Fibroblast of skin of left quadriceps (primary cell): ENCODE measurements at regions not wholly inside any gene's neighbourhood (a gene's known extent, or its start where the extent isn't known, plus 50 kb on each side); places are given as distances from the start of the nearest gene placed in this dataset.
A peak's percentile ranks its signal among the peaks of the same experiment; 100 is the strongest.
"Not testable (repeated sequence)": the region's sequence is repeated elsewhere in the genome, so short reads cannot be mapped to it uniquely, and the experiment has no call there.

ENCODE experiments used
- DNase-seq, 2 experiments: peaks; one replicate each; pipeline ENCODE4 v3.0.0-alpha.2; 2013; ENCODE audit warnings: low read depth in 2 of 2

GRCh38 chr5:152178350-152178699 lies 226.8 kb downstream of the NMUR2 start:
- DNase-seq = no peak

GRCh38 chr5:152177626-152178349 lies 227.3 kb downstream of the NMUR2 start:
- no peak for DNase-seq

DNA sequence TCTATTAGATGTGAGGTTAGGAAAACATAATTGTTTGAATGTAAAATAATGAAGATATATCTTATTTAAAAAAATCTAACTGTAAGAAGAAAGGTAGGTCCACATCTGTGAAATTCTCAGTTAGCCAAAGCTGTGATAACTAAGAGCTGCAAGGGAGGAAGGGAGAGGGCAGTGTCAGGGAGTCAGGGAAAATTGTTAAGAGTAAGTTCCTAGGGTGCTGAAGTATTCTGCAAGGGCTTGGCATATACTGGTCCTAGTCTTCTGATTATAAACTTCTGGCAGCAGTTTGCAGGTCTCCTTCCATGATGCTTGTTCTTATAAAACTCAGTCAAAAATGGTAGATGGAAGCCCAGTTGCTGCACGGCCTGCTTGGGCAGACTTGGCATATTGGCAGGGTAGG lies 233.2 kb downstream of the NMUR2 start:
- no peak for DNase-seq

DNA sequence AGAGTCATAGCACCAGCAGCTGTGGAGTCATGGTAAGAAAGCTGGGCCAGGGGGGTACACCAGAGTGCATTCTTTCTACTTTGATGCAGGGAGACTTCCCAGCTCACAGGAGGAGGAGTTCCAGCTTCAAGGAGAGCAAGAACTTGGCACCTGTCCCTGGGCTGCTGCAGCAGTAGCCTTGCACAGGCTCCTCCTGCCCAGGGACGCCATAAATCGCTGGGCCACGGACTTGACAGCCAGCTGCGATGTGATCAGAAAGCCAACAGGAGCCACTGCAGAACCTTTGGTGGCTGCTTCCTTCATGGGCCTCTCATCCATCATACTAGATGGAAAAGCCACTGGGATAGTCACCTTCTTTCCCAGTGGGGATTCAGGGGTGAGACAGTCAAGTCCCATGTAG lies 234.7 kb downstream of the NMUR2 start:
- DNase-seq = no peak

DNA sequence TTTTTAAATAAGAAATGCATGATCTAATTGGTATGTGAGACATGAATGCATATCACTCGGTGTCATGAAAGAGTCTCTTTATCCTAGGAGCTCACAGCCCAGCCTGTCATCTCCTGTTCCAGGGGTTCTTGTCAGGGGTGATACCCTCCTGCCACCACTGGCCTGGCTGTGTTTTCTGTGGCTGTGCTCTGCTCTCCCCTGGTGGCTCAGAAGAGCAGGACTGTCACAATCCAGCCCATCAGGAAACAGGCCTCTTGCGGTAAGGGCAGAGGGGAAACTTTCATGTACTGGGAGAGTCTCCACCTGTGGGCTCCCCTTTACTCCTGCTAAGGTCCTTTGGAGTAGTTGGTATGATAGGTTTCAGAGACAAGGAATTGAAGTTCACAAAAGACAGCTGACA lies 240.2 kb upstream of the GLRA1 start:
- no peak for DNase-seq

GRCh38 chr5:152159894-152160293 lies 235.2 kb upstream of the GLRA1 start:
- DNase-seq = not testable (repeated sequence)

- DNase-seq = not testable (repeated sequence)
Observed at GRCh38 chr5:152154452-152154851, 229.8 kb upstream of the GLRA1 start.

DNA sequence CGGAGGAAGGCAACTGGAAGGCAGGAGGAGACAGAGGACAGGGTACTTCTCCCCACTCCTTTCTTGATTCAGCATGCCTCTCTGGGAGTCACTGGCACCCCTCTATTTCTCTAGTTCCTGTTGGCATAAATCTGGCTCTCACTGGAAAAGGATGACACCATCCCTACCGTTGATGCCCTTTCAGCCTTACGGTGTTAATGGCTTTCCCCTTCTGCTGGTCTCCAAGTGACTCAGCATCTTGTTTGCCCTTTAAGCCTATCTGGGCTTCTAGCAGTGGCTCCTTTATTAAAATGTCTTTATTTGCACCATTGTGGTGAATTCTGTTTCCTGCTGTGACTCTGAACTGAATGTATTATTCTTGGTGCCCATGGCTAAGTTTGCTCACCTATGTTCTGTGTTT lies 227.3 kb upstream of the GLRA1 start:
- DNase-seq = no peak

- DNase-seq = no peak
Observed at GRCh38 chr5:152151113-152151512, 226.5 kb upstream of the GLRA1 start.

DNA sequence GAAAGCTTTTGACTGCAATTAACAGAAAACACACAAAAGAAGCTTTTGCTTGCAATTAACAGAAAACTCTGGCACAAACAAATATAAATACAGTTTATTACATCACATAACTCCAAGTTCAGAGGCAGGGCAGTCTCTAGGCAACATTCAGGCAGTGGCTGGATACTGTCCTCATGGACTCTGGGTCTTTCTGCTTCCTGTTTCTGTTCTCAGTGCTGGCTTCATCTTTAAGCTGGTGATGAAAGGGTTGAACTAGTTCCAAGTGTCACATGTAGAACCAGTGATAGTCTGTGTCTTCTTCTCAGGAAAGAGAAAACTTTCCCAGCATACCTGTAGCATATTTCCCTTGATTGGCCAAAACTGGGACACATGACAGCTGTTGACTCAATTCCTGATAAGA lies 222.6 kb upstream of the GLRA1 start:
- no peak for DNase-seq

GRCh38 chr5:152146566-152146965 lies 221.9 kb upstream of the GLRA1 start:
- no peak for DNase-seq

DNA sequence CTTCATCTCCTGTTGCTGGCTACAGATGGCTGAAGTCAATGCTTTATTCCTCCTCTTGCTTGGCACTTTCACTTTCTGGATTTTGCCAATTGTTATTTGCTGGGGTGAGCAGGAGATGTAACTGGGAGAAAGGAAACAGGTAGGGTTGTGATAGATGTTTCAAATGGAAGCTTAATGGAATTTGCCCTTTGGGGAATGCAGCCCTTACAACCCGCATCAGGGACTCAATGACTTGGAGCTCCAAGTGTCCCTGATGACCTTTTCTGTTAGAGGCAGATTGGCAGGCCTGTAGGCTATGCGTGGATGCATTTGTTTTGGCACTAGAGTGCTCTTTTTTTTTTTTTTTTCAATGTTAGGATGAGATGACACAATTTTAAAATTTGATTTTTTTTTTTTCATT lies 219.9 kb upstream of the GLRA1 start:
- DNase-seq = no peak

DNA sequence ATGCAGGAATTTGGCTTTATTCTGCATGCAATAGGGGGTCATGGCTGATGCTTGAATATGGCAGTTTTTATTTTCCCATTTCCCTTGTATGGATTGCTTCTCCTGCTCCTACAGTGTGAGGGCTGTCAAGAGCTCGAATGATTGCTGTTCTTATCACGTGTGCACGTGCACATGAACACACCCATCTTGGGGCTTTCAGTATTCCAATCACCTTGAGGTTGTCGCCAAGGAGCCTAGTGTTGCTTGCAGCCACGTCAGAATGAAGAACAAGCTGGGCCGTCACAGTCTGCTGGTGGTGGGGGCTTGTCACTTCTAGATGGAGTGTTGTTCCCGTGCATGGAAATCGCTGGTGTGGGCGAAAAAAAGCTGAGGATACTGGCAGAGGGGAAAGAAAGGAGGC lies 219.4 kb upstream of the GLRA1 start:
- DNase-seq = no peak

DNA sequence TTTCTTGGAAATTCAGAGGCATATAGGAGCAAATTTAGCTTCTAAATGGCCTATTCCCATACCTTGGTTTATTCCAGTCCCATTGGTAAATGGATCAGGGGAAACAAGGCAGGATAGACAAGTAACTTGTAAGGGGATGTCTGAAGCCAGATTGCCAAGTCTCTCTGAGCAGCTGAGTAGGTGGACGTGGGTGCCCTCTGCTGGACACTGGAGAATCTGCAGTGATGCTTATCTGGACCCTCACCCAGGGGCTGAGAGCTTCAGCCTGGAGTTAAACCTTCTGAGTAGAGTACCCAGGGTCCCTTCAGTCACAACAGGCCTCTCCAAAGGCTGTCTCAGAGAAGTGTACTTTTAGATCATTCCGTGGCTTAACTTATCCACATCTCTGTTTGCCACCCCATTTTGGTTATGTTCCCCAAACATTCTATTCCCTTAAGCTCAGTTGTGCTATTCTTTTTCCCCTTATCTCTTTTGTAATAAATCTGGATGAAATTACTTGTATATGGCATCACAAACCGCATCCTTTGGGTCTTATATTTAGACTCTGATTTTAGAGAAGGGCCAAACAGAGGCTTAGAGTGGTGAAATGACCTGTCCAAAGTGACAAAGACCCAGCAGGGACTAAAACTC lies 218.3 kb upstream of the GLRA1 start:
- DNase-seq = peak; percentile 3 to 6

DNA sequence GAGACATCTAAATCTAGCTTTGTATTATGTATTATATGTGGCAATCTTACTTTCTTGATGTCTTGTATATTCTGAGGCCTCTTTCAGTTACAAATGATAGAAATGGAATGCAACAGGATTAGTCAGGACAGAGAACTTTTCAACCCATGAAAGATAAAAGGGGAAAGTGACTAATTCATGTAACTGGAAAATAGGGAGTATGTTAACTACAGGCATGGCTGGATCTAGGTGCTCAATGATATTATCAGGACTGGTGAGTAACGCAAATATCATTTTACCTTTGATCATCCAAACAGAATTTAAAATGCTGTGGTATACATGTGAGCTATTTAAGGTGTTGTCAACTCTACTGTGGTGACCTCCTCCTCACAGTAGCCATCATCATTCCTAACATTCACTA lies 215.7 kb upstream of the GLRA1 start:
- DNase-seq = no peak

GRCh38 chr5:152137063-152137462 lies 212.4 kb upstream of the GLRA1 start:
- no peak for DNase-seq

GRCh38 chr5:152136321-152136720 lies 211.7 kb upstream of the GLRA1 start:
- no peak for DNase-seq

DNA sequence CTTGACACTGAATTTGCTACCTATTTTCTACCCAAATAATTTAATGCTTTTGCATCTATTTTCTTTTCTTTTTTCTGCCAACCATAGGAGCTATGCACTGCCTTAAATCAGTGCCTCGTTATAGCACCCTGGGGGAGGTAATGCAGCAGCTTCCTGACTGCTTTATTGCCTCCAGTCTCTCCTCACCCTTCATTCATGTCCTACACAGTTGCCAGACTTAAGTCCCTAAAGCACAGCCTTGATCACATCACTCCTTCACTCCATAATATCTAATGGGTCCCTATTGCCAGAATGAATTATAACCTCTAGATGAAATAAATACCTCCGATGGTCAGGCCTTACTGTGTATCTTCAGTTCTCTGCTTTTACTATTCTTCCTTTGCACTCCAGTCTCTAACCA lies 211.2 kb upstream of the GLRA1 start:
- DNase-seq = no peak

- no peak for DNase-seq
Observed at GRCh38 chr5:152125661-152126205, 201.1 kb upstream of the GLRA1 start.

GRCh38 chr5:152124409-152125041 lies 199.9 kb upstream of the GLRA1 start:
- no peak for DNase-seq

- no peak for DNase-seq
Observed at GRCh38 chr5:152118676-152119470, 194.2 kb upstream of the GLRA1 start.

DNA sequence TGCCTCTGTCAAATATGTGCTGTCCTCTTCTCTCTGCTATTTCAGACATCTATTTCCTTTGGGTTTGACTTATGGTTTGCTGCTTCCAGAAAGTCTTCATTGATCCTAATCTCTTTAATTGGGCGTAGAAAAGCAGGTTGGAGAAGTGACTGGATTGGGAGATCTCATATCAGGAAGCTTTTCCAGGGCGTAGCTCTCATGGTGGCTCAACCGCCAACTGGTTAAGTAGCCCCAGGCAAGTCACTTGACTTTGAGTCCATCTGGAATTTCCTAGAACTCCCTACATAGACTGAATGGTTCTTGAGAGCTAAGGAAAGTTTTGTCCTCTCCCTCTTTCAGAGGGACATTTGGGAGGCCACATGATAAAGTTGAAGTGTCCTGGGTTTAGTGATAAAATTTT lies 192.3 kb upstream of the GLRA1 start:
- no peak for DNase-seq
